HG03064 (cell line): ENCODE measurements at regions not wholly inside any gene's neighbourhood (a gene's known extent, or its start where the extent isn't known, plus 50 kb on each side); places are given as distances from the start of the nearest gene placed in this dataset.
A peak's percentile ranks its signal among the peaks of the same experiment; 100 is the strongest.
"Not testable (repeated sequence)": the region's sequence is repeated elsewhere in the genome, so short reads cannot be mapped to it uniquely, and the experiment has no call there.

Source experiments
- ATAC-seq: cut with Tn5 transposase; IDR thresholded peaks from one replicate; pipeline ENCODE4 v1.9.1; 2021; ENCODE audit warnings: low read depth; ENCODE audit not compliant: unreplicated experiment

GRCh38 chr2:8244639-8245038 lies 437.2 kb upstream of the ID2 start:
- no peak for ATAC-seq

- no peak for ATAC-seq
Observed at GRCh38 chr2:8246137-8246536, 435.7 kb upstream of the ID2 start.

GRCh38 chr2:8247905-8248622 lies 433.8 kb upstream of the ID2 start:
- ATAC-seq: no peak

GRCh38 chr2:8248623-8248957 lies 433.3 kb upstream of the ID2 start:
- ATAC-seq: no peak

- no peak for ATAC-seq
Observed at GRCh38 chr2:8249141-8249540, 432.7 kb upstream of the ID2 start.

GRCh38 chr2:8249769-8250168 lies 432.1 kb upstream of the ID2 start:
- ATAC-seq: no peak

- not testable (repeated sequence) for ATAC-seq
Observed at GRCh38 chr2:8250290-8250689, 431.6 kb upstream of the ID2 start.

- ATAC-seq: no peak
Observed at GRCh38 chr2:8251291-8251690, 430.6 kb upstream of the ID2 start.

- ATAC-seq: no peak
Observed at GRCh38 chr2:8251856-8252255, 430.0 kb upstream of the ID2 start.

GRCh38 chr2:8252997-8253694 lies 428.7 kb upstream of the ID2 start:
- ATAC-seq: peak; percentile 94

GRCh38 chr2:8253781-8254180 lies 428.1 kb upstream of the ID2 start:
- no peak for ATAC-seq

- not testable (repeated sequence) for ATAC-seq
Observed at GRCh38 chr2:8254214-8254613, 427.6 kb upstream of the ID2 start.

- ATAC-seq: no peak
Observed at GRCh38 chr2:8254791-8255447, 426.9 kb upstream of the ID2 start.

- ATAC-seq: no peak
Observed at GRCh38 chr2:8255448-8255800, 426.4 kb upstream of the ID2 start.

- no peak for ATAC-seq
Observed at GRCh38 chr2:8256905-8257304, 425.0 kb upstream of the ID2 start.

- ATAC-seq: no peak
Observed at GRCh38 chr2:8257502-8257901, 424.4 kb upstream of the ID2 start.

- ATAC-seq: no peak
Observed at GRCh38 chr2:8258406-8258805, 423.4 kb upstream of the ID2 start.

GRCh38 chr2:8259106-8259840 lies 422.6 kb upstream of the ID2 start:
- no peak for ATAC-seq

GRCh38 chr2:8259841-8260178 lies 422.0 kb upstream of the ID2 start:
- no peak for ATAC-seq

GRCh38 chr2:8260213-8260612 lies 421.6 kb upstream of the ID2 start:
- no peak for ATAC-seq

GRCh38 chr2:8263901-8264300 lies 418.0 kb upstream of the ID2 start:
- no peak for ATAC-seq
